Glomerular visceral epithelial cell (primary cell): ENCODE measurements at regions not wholly inside any gene's neighbourhood (a gene's known extent, or its start where the extent isn't known, plus 50 kb on each side); places are given as distances from the start of the nearest gene placed in this dataset.

Experiments used
- DNase-seq: peaks from one replicate; pipeline ENCODE4 v3.0.0-alpha.2; 2016; ENCODE audit errors: extremely low spot score

- no peak for DNase-seq
These were observed 68.2 kb downstream of the MFAP3 start for GRCh38 chr5:154107010-154107409.

- no peak for DNase-seq
These were observed 69.0 kb downstream of the MFAP3 start for GRCh38 chr5:154107756-154108155.

- no peak for DNase-seq
These were observed 70.8 kb downstream of the MFAP3 start for GRCh38 chr5:154109416-154110106.

GRCh38 chr5:154110107-154110453 lies 71.3 kb downstream of the MFAP3 start:
- no peak for DNase-seq

DNA sequence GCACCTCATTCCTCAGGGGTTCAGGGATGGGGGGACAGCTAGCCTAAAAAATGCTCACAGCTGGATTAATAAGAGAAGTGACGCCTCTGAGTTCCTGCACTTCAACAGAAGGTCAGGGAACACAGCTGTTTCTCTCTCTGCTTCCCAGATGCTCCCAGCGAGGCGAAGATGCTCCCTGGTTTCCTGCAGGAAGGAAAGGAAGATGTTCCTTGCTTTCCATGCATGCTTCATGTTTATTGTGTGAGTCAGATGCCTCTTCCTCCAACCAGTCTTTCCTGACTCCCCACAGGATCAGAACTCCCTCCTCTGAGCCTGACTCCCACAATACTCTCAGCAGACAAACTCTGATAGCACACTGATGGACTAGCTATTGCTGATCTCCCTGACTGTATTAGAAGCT lies 71.9 kb downstream of the MFAP3 start:
- no peak for DNase-seq

GRCh38 chr5:154111214-154111613 lies 72.4 kb downstream of the MFAP3 start:
- DNase-seq: no peak

DNA sequence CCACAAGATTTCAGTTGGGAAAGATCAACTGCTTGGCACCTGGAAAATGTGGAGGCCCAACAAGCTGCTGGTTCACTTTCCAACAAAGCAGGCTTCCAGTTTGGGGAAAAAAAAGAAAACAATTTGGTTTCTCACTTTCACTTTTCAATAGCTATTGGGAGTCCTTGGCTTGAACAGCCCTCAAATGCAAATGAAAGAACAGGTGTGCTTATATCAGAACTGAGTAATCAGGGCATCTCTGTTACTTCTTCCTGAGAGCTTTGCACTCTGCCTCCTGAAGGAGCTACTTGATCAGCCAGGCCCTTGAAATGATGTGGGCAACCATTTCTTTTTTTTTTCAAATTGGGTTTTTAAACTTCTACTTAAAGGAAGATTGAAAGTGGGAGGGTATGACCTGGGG lies 73.5 kb downstream of the MFAP3 start:
- DNase-seq: no peak

- DNase-seq: no peak
These were observed 75.2 kb upstream of the GALNT10 start for GRCh38 chr5:154115291-154115690.

GRCh38 chr5:154117050-154117449 lies 73.5 kb upstream of the GALNT10 start:
- no peak for DNase-seq

GRCh38 chr5:154117930-154118329 lies 72.6 kb upstream of the GALNT10 start:
- no peak for DNase-seq

- no peak for DNase-seq
These were observed 72.1 kb upstream of the GALNT10 start for GRCh38 chr5:154118385-154118784.

DNA sequence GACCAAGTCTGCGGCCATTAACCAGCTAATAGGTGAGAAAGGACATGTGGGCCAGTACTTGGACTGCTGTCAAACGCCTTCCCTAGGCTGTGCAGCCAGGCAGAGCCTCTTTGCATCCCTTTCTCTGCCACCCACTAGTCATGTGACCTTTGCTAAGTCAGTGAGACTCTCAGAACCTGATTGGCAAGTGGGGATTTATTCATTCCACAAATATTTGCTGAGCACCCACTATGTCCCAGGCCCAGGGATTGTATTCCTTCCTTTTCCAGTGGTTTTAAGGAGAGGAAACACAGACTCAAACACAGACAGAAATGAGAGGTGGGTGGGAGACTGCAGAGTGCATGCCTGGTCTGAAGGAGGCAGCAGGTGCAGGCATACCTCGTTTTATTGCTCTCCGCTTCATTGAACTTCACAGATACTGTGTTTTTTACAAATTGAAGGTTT lies 71.6 kb upstream of the GALNT10 start:
- peak; percentile 85 for DNase-seq

DNA sequence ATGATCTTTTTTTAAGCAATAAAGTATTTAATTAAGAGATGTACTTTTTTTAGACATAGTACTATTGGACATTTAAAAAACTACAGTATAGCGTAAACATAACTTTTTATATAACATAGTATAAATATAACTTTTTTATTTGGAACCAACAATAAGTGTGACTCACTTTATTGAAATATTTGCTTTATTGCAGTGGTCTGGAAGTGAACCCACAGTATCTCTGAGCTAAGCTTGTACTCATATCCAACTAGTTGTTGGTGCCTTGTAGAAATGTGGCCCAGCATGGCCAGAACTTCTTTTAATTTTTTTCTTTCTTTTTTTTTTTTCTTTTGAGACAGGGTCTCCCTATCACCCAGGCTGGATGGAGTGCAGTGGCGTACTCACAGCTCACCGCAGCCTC lies 61.5 kb upstream of the GALNT10 start:
- DNase-seq: no peak

DNA sequence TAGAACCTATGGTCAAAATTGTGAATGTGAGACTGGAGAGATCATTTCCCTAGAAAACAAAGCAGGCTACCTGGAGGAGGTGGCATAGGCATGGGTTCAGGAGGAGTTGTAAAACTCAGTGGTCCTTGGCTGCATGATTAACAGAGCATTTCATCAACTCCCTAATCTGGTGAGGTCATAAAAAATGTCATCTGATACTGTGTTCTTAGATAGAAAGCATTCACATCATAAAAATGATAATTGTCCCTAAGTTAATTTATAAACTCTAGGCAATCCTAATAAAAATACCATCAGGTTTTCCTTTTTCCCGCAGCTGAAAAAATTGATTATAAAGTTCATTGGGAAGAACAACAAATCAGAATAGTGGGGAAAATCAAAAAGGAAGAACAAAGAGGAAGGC lies 60.6 kb upstream of the GALNT10 start:
- DNase-seq: no peak

GRCh38 chr5:154131817-154132216 lies 58.7 kb upstream of the GALNT10 start:
- DNase-seq: no peak

- DNase-seq: no peak
These were observed 57.7 kb upstream of the GALNT10 start for GRCh38 chr5:154132718-154133307.

DNA sequence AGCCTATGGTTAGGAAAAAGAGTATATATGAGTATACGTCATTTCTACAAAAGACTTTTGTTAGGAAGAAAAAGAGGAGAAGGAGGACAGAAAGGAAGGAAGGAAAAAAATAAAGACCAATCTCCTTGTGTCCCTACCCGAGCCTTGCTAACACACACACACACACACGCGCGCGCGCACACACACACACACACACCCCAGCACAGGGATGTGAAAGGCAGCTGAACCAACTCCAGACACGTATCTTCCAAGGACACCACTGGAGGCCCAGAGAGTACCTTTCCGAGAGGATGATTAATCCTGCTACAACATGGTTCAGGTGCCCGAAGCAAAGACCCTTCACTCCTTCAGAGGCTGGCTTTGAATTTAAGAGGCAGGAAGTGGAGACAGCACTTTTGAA lies 56.9 kb upstream of the GALNT10 start:
- DNase-seq: no peak

- DNase-seq: no peak
These were observed 56.0 kb upstream of the GALNT10 start for GRCh38 chr5:154134499-154134898.

DNA sequence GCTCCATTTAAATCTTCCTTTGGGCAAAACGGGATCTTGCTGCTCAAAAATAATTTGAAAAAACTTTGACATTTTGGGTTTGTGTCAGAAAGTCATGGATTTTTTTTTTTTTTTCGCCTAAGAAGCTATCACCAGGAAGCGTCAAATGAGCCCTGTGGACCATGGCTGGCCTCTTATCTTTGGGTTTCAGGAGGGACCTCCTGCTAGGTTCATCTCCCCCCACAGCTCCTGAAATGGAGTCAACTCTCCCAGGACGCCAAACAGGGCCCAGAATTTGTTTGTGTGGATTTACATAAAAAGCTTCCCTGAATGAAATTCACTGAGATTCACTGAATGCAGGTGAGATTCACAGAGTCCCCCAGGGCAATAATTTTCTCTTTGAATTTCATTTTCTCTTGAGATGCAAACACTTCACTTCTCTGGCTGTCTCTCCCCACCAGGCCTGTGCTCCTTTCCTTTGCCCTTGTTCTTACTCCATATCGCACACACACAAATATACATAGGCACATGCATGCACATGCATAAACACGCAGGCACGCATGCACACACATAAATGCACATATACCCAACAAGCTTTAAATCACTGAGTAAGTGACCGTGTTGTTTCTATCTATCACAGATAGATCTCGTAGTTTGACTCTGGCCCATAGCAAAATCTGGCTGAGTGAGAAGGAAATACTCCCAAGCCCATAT lies 55.3 kb upstream of the GALNT10 start:
- no peak for DNase-seq

DNA sequence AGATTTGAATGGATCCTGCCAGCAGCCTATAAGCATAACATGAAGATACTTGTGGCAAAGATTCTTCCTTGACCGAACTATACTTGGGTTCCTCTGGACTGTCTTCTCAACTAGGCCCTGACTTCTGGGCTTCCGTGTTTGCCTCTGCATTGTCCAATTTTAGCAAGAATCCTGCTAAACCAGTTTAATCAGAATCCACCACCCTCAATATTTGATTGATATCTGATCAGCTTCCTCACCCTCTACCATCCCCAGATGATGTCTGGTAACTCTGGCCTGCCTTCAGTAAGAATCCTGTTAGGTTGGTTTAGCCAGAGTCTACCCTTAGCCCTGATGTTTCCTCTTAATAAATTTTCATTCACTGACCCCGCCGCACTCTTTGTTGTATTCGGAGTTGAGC lies 54.4 kb upstream of the GALNT10 start:
- DNase-seq: no peak

GRCh38 chr5:154138701-154139100 lies 51.8 kb upstream of the GALNT10 start:
- DNase-seq: no peak

- DNase-seq: no peak
These were observed 50.2 kb upstream of the GALNT10 start for GRCh38 chr5:154140381-154140780.
